LHCN-M2 (cell line): ENCODE measurements at regions not wholly inside any gene's neighbourhood (a gene's known extent, or its start where the extent isn't known, plus 50 kb on each side); places are given as distances from the start of the nearest gene placed in this dataset.
A peak's percentile ranks its signal among the peaks of the same experiment; 100 is the strongest.

Experiments
- DNase-seq: peaks from one replicate; pipeline ENCODE4 v3.0.0-alpha.2; 2012; ENCODE audit warnings: low read depth

DNA sequence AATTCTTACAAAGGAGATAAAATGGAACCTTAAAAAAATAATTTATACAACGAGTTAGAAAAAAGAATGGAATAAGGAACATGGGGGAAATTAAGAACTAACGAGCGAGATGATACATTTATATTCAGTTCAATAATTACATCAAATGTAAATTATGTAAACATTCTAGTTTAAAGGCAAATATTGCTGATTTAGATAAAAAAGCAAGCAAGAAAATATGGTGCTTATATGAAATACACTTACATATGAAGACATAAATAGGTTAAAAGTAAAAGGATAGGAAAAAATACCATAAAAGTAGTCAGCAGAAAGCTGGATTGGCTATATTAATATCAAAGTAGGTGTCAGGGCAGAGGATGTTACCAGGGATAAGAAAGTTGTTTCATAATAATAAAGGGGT, 127.0 kb upstream of the AHR start:
- DNase-seq, result no peak

GRCh38 chr7:17176371-17177032, 122.0 kb upstream of the AHR start:
- DNase-seq, result no peak

DNA sequence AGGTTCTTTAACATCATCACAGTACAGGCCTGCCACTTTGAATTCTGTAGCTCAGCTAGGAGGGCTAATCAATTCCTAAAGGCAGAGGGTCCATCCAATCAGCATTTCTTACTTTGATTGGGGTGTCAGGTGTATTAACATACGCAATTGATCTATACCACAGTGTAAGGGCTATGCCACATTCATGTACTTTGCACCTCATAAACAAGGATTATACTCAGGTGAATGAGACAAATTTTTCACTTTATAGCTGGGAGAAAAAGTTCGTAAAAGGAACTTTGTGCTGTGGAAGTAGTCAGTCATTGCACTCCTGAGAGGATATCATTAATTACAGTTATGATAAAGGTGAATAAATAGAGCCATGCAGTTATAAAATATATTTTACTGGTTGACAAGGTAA, 119.9 kb upstream of the AHR start:
- DNase-seq, result no peak

DNA sequence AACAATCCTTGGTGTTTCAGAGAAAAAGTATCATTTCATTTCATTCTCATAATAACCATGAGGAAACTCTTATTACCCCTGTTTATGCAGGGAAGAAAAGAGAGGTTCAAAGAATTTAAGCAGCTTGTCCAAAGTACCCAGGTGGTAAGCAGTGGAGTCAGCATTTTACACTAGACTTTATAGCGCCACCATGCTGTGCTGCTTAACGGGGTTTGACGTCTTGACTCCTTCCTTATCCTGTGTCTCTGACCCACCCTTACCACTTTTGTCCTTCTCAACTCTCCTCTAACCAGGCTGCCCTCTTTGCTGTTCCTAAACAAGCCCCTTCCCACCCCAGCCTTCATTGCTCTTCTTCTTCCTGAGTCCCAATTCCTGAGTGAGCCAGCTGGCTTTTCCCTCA, 117.0 kb upstream of the AHR start:
- no peak for DNase-seq

DNA sequence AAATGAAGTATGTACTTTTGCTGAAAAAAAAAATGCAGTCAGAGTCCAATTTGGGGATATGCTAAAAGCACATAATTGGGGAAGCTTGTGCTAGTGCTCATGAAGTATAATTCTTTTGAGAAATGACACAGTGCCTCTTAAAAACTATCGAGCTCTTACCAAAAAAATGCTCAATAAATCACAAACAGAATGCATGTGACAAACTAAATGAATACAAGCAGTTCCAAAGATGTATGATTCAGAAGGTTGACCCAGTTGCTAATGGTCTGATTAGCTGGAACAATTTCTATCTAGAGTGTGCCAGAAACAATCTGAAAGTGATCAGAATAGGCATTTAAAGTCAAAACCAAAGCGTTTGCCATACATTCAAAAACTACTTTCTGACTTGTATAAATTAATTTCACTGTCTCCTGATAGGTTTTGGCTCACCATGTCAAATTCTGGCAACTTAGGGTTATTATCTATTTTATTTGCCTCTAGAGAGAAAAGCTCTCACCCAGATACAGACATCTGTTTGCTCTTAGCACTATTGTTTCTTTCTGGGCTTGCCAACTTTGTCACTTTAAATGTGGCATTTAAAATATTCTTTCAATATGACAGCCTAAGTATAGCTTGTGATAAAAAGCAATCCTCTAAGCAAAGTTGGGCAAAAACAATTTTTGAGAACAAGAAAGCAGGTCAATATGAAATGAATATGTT, 114.7 kb upstream of the AHR start:
- peak; percentile 47 for DNase-seq

DNA sequence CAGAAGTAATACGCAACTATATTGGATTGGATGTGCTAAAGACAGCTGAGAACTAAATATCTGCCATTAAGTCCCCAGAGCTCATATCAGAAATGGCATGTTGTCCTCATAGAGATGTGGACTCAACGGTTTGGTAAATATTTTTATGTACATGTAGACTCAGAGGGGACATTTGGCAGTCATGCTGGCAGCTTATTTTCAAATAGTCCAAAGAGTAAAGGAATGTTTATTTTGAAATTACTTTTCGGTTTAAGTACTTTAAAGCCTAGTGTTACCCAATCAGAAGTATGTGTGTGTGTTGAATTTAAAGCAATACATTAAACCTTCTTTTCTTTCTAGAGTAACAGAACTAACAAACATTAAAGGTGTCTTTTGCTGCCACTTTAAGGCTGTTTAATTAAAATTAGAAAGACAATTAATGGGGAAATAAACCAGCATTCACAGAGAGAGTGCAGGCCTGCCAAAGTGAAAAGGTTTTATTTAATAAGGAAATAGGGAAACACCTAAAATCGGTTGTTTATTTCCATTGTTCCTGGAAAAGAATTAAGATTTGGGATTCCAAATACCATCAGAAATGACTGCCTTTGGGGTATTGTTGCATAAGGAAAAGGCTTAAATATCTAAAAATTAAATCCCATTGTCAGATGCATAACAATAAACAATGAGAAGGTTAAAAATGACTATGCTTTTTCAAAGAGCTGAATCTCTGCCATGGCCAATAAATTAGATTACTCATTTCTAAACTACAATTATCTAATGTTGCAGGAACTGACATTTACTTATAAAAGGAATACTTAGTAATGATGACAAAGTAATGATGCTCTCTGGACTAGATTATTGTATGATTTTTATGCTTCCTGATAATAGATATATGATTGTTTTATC, 113.4 kb upstream of the AHR start:
- DNase-seq, result peak; percentile 31

DNA sequence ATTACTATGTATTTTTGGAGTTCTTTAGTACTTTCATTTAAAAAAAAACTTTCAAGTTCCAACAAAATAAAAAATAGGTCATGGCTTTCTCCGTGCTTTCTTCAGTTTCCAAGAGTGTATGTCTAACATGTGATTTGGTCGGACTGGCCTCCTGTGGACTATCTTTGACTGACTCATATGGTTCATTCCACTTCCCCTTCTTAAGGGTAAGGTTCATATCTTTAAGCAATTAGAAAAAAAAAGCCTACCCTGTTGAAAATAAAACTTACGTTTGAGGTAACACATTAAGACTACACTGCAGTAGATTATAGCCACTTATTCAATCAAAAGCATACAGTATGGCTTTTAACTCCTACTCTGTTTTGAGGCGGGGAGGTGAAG, 112.8 kb upstream of the AHR start:
- peak; percentile 62 for DNase-seq

- DNase-seq, result no peak
Measured at GRCh38 chr7:17186745-17187530, 111.5 kb upstream of the AHR start.

GRCh38 chr7:17194656-17195055, 103.8 kb upstream of the AHR start:
- DNase-seq, result no peak

DNA sequence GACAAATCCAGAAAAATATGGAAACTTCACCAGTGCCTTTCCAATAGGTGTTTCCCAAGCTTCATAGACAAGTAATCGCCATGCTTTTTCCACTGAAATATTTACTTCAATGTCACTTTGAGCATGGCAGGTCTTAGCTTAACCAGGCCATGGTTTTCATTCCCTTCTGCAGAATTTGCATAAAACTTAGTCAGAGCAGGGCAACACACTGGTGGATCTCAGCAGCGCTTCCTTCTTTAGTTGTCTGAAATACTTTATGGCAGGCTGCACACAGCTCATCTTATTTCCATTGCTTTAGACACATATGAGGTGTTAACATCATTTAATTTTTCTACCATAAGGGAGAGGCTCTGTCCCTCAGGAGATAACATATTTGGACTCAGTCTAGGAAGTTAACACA, 102.9 kb upstream of the AHR start:
- DNase-seq, result no peak

DNA sequence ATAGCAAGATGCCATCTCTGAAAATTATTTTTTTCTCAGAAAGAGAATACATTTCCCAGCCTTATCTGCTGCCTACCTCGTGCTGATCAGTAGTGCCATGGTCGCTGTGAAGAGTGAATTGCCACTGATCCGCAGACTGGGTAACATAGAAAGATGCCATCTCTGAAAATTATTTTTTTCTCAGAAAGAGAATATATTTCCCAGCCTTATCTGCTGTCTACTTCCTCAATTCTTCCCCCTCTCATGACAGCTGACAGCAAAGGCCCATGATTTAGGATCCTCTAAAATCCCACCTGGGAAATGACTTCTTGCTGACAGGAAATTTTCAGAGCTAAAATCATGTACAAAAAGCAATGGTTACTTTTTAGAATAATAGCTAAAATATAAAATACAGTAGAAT, 92.5 kb upstream of the AHR start:
- DNase-seq, result no peak

DNA sequence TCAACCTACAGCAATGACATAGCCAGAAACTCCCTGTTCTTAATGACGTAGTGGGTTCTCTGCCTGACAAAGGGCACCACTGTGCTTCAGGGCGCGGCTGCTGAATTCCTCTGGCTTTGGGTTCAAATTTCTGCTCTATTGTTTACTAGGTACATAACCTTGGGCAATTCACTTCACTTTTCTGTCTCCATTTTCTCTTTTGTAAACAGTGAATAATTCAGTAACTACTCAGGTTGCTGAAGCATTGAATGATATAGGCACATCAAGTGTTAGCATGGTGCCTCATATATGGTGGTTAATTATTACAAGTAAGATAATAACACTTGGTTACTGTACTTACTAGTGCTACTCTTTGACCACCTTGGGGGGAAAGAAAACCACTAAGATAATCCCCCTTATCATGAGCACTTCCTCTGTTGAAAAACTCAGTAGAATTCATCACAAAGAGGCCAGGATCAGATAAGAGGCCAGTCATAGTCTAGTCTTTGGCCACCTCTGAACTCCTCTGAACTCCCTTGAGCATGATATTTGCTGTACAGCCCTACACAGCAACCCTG, 92.0 kb upstream of the AHR start:
- DNase-seq, result no peak

GRCh38 chr7:17207220-17207619, 91.2 kb upstream of the AHR start:
- DNase-seq, result no peak

GRCh38 chr7:17209101-17209500, 89.4 kb upstream of the AHR start:
- no peak for DNase-seq

- no peak for DNase-seq
Measured at GRCh38 chr7:17211307-17211836, 87.1 kb upstream of the AHR start.

- DNase-seq, result no peak
Measured at GRCh38 chr7:17212188-17212587, 86.3 kb upstream of the AHR start.

GRCh38 chr7:17227766-17228490, 70.5 kb upstream of the AHR start:
- no peak for DNase-seq

- no peak for DNase-seq
Measured at GRCh38 chr7:17229228-17229627, 69.2 kb upstream of the AHR start.

GRCh38 chr7:17230099-17230807, 68.2 kb upstream of the AHR start:
- no peak for DNase-seq

DNA sequence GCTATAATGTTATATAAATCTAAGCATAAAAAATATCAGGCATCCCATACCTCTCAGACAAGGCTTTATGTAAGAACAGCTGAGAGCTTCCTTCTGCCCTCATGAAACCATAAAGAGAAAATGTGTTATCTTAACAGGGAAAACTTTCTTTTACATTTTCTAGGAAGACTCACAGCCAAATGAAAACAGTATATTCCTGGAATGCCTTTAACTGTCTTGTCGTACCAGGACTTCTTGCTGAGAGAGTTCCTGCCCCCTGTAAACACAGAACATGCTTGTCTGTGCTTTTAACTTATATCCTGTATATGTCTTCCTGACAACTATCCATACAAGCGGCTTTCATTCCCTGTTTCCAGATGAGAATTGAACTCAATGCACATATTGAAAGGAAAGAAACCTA, 64.8 kb upstream of the AHR start:
- no peak for DNase-seq
